GM23338 (cell line): ENCODE measurements at regions not wholly inside any gene's neighbourhood (a gene's known extent, or its start where the extent isn't known, plus 50 kb on each side); places are given as distances from the start of the nearest gene placed in this dataset.

Experiments
- ATAC-seq: fragments of 200-7000 bp; cut with Tn5 transposase; 3 replicates; pipeline ENCODE4 v1.9.1; 2020
- DNase-seq: peaks from one replicate; pipeline ENCODE4 v3.0.0-alpha.2; 2015; ENCODE audit warnings: low spot score
- H2AFZ ChIP-seq: fragments of 200-600 bp; sonication (generic); 2 replicates; pipeline ENCODE4 v1.8.0; 2016; ENCODE audit warnings: antibody characterized with exemption, mild to moderate bottlenecking, moderate library complexity
- H3F3A ChIP-seq: fragments of 200-600 bp; sonication (generic); replicated peaks from 2 replicates; pipeline ENCODE4 v1.8.0; 2017; ENCODE audit warnings: antibody characterized with exemption, mixed run types, low read depth
- H3K27ac ChIP-seq: fragments of 200-600 bp; sonication (generic); 2 replicates; pipeline ENCODE4 v1.6.1; 2016; ENCODE audit warnings: low read depth
- H3K27me3 ChIP-seq: fragments of 200-600 bp; sonication (generic); 2 replicates; pipeline ENCODE4 v1.8.0; 2016; ENCODE audit warnings: mild to moderate bottlenecking, mixed run types, moderate library complexity; ENCODE audit not compliant: insufficient read depth
- H3K36me3 ChIP-seq: fragments of 200-600 bp; sonication (generic); 2 replicates; pipeline ENCODE4 v1.8.0; 2016; ENCODE audit warnings: mild to moderate bottlenecking; ENCODE audit not compliant: insufficient read depth
- H3K4me1 ChIP-seq: fragments of 200-600 bp; sonication (generic); 2 replicates; pipeline ENCODE4 v1.8.0; 2016; ENCODE audit warnings: mild to moderate bottlenecking, moderate library complexity; ENCODE audit not compliant: insufficient read depth
- H3K4me2 ChIP-seq: fragments of 200-600 bp; sonication (generic); 2 replicates; pipeline ENCODE4 v1.7.1; 2017; ENCODE audit warnings: mixed run types
- H3K4me3 ChIP-seq: fragments of 200-600 bp; sonication (generic); 2 replicates; pipeline ENCODE4 v1.6.1; 2016; ENCODE audit warnings: mixed run types
- H3K79me2 ChIP-seq: fragments of 200-600 bp; sonication (generic); replicated peaks from 2 replicates; pipeline ENCODE4 v1.8.0; 2017; ENCODE audit warnings: mild to moderate bottlenecking; ENCODE audit not compliant: insufficient read depth
- H3K9me2 ChIP-seq: fragments of 200-600 bp; sonication (generic); 2 replicates; pipeline ENCODE4 v1.8.0; 2017; ENCODE audit not compliant: insufficient read depth
- H4K20me1 ChIP-seq: fragments of 200-600 bp; sonication (generic); replicated peaks from 2 replicates; pipeline ENCODE4 v1.8.0; 2017; ENCODE audit warnings: mild to moderate bottlenecking; ENCODE audit not compliant: insufficient read depth
- H3K27ac Mint-ChIP-seq: 2 replicates; pipeline ENCODE4 v1.8.0; 2020; ENCODE audit warnings: inconsistent platforms, mild to moderate bottlenecking, moderate library complexity, mixed read lengths
- H3K27me3 Mint-ChIP-seq: 3 replicates; pipeline ENCODE4 v1.8.0; 2022; ENCODE audit warnings: low read depth, mild to moderate bottlenecking, moderate library complexity, mixed read lengths, inconsistent platforms; ENCODE audit not compliant: insufficient read depth, poor library complexity
- H3K36me3 Mint-ChIP-seq: 3 replicates; pipeline ENCODE4 v1.8.0; 2021; ENCODE audit warnings: low read depth, mild to moderate bottlenecking, inconsistent platforms, moderate library complexity, mixed read lengths
- H3K4me1 Mint-ChIP-seq: 3 replicates; pipeline ENCODE4 v1.8.0; 2020; ENCODE audit warnings: mild to moderate bottlenecking, inconsistent platforms, mixed read lengths
- H3K4me3 Mint-ChIP-seq: 3 replicates; pipeline ENCODE4 v1.8.0; 2021; ENCODE audit warnings: moderate library complexity, mild to moderate bottlenecking, inconsistent platforms, mixed read lengths
- H3K9me3 Mint-ChIP-seq: 3 replicates; pipeline ENCODE4 v1.8.0; 2020; ENCODE audit warnings: moderate library complexity, mild to moderate bottlenecking, inconsistent platforms, mixed read lengths
- CREB1 ChIP-seq: fragments of 250-450 bp; sonication (Bioruptor Pico); IDR thresholded peaks from 2 replicates; pipeline ENCODE4 v1.5.0; 2020; ENCODE audit warnings: low read depth, mild to moderate bottlenecking, moderate library complexity
- CTCF ChIP-seq, 2 experiments: fragments of 200-600 bp in 1 of 2; sonication (generic) in 1 of 2; conservative IDR thresholded peaks; 2 replicates each; pipeline versions ENCODE4 v1.5.1 to v1.6.1; 2016 to 2017; ENCODE audit warnings: antibody characterized with exemption in 2 of 2, low read depth in 2 of 2, mild to moderate bottlenecking in 2 of 2, moderate library complexity in 1 of 2
- JUNB ChIP-seq: IDR thresholded peaks from one replicate; pipeline ENCODE4 v1.6.1; 2016; ENCODE audit warnings: antibody characterized with exemption; ENCODE audit not compliant: unreplicated experiment
- POLR2AphosphoS5 ChIP-seq: IDR thresholded peaks from 2 replicates; pipeline ENCODE4 v1.6.1; 2016; ENCODE audit warnings: antibody characterized with exemption, low read depth
- STAT1 ChIP-seq: IDR thresholded peaks from one replicate; pipeline ENCODE4 v1.6.1; 2016; ENCODE audit warnings: antibody characterized with exemption; ENCODE audit not compliant: unreplicated experiment
- ZNF114 ChIP-seq: fragments of 250-450 bp; sonication (Bioruptor Pico); IDR thresholded peaks from 2 replicates; pipeline ENCODE4 v1.5.0; 2020; ENCODE audit warnings: mild to moderate bottlenecking, moderate library complexity
- ZNF462 ChIP-seq: fragments of 250-450 bp; sonication (Bioruptor Pico); IDR thresholded peaks from 2 replicates; pipeline ENCODE4 v1.5.0; 2020; ENCODE audit warnings: mild to moderate bottlenecking, moderate library complexity
- TF ChIP-seq, protein P1 (sequence below): IDR thresholded peaks from 2 replicates; pipeline ENCODE4 v1.6.1; 2016; ENCODE audit warnings: antibody characterized with exemption
- TF ChIP-seq, protein P2 (sequence below): IDR thresholded peaks from one replicate; pipeline ENCODE4 v1.6.1; 2018; ENCODE audit warnings: antibody characterized with exemption; ENCODE audit not compliant: unreplicated experiment

DNA sequence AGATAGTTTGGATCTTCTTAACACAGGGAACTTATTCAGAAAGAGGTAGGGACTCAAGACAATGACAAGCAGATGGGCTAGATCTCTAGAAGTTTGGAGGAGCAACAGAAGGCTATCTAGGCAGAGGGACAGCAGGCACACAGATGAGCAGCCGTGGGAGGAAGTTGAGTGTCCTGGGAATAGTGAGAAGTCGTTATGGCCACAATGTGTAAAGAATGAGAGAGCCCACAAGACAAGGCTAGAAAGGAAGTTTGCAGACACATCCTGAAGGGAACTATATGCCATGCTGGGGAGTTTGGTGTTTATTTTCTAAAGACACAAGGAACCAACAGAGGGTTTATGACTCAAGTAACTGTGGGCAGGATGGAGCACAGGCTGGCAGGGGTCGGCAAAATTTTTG, 160.6 kb downstream of the PALM2AKAP2 start:
- no peaks in the 10 kb centered on the region for H3K27me3 ChIP-seq
- DNase-seq (no peak), ATAC-seq (no peak)
- Mint-ChIP-seq H3K4me1 (no peaks in the 10 kb centered on the region), H3K27ac (no peak overlapping the region), H3K27me3 (no peaks in the 10 kb centered on the region), H3K36me3 (no peaks in the 10 kb centered on the region), H3K4me3 (no peak overlapping the region), H3K9me3 (no peaks in the 10 kb centered on the region)
- no peak overlapping the region for H2AFZ ChIP-seq
- H3K27ac ChIP-seq, result no peak overlapping the region
- 0 out of 2 replicates have a peak, but pooled peaks cover 2% of the 10 kb centered on the region for H3K9me2 ChIP-seq
- TF ChIP-seq JUNB (no peak), ZNF114 (no peak), STAT1 (no peak), CREB1 (no peak), CTCF (conservative IDR thresholded peaks at IDR 0.05; ENCODE audit: low read depth in 2 of 2) (no peak)
- TF ChIP-seq, protein P1, sequence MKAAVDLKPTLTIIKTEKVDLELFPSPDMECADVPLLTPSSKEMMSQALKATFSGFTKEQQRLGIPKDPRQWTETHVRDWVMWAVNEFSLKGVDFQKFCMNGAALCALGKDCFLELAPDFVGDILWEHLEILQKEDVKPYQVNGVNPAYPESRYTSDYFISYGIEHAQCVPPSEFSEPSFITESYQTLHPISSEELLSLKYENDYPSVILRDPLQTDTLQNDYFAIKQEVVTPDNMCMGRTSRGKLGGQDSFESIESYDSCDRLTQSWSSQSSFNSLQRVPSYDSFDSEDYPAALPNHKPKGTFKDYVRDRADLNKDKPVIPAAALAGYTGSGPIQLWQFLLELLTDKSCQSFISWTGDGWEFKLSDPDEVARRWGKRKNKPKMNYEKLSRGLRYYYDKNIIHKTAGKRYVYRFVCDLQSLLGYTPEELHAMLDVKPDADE, result no peak
- H3K36me3 ChIP-seq, result no peaks in the 10 kb centered on the region
- H3K4me3 ChIP-seq, result no peak overlapping the region
- H3K79me2 ChIP-seq, result no peaks in the 10 kb centered on the region
- H3K4me1 ChIP-seq, result no peaks in the 10 kb centered on the region
- no peak overlapping the region for H3K4me2 ChIP-seq
- no peaks in the 10 kb centered on the region for H4K20me1 ChIP-seq
- H3F3A ChIP-seq, result no peaks in the 10 kb centered on the region

DNA sequence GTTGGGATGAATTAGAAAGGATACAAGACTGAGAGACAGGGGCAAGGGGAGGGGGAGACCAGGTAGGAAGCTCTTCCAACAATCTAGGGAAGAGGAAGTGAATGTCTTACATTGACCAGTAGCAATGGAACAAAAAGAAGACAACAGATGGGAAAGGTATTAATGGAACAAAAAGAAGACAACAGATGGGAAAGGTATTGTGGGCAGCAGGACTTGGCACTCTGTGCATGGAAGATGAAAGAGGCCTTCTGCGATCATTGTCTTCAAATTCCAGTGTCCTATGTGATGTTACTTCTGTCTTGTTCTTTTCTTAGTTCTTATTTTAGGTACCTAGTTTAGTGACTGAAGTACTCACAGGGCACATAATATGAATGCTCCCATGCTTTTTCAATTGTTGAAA, 161.8 kb downstream of the PALM2AKAP2 start:
- Histone ChIP-seq H3K27me3 (no peaks in the 10 kb centered on the region), H3K4me3 (no peak overlapping the region), H4K20me1 (no peaks in the 10 kb centered on the region), H3F3A (no peaks in the 10 kb centered on the region), H3K79me2 (no peaks in the 10 kb centered on the region), H3K36me3 (no peaks in the 10 kb centered on the region), H3K27ac (no peak overlapping the region), H3K4me1 (no peaks in the 10 kb centered on the region), H2AFZ (no peak overlapping the region), H3K9me2 (0 out of 2 replicates have a peak, but pooled peaks cover 2% of the 10 kb centered on the region), H3K4me2 (no peak overlapping the region)
- H3K27me3 Mint-ChIP-seq, result no peaks in the 10 kb centered on the region
- no peaks in the 10 kb centered on the region for H3K4me1 Mint-ChIP-seq
- no peaks in the 10 kb centered on the region for H3K9me3 Mint-ChIP-seq
- no peak for ATAC-seq
- no peak for DNase-seq
- H3K27ac Mint-ChIP-seq, result no peak overlapping the region
- H3K36me3 Mint-ChIP-seq, result no peaks in the 10 kb centered on the region
- H3K4me3 Mint-ChIP-seq, result no peak overlapping the region
- TF ChIP-seq, protein P1, result no peak
- TF ChIP-seq ZNF462 (CRISPR knock-in tag) (no peak), POLR2AphosphoS5 (no peak)
- TF ChIP-seq, protein P2, sequence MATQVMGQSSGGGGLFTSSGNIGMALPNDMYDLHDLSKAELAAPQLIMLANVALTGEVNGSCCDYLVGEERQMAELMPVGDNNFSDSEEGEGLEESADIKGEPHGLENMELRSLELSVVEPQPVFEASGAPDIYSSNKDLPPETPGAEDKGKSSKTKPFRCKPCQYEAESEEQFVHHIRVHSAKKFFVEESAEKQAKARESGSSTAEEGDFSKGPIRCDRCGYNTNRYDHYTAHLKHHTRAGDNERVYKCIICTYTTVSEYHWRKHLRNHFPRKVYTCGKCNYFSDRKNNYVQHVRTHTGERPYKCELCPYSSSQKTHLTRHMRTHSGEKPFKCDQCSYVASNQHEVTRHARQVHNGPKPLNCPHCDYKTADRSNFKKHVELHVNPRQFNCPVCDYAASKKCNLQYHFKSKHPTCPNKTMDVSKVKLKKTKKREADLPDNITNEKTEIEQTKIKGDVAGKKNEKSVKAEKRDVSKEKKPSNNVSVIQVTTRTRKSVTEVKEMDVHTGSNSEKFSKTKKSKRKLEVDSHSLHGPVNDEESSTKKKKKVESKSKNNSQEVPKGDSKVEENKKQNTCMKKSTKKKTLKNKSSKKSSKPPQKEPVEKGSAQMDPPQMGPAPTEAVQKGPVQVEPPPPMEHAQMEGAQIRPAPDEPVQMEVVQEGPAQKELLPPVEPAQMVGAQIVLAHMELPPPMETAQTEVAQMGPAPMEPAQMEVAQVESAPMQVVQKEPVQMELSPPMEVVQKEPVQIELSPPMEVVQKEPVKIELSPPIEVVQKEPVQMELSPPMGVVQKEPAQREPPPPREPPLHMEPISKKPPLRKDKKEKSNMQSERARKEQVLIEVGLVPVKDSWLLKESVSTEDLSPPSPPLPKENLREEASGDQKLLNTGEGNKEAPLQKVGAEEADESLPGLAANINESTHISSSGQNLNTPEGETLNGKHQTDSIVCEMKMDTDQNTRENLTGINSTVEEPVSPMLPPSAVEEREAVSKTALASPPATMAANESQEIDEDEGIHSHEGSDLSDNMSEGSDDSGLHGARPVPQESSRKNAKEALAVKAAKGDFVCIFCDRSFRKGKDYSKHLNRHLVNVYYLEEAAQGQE, result no peak
